ENCODE measurements at regions not wholly inside any gene's neighbourhood (a gene's known extent, or its start where the extent isn't known, plus 50 kb on each side); places are given as distances from the start of the nearest gene placed in this dataset.

- TF ChIP-seq ZNF281 (CRISPR knock-in tag; IDR thresholded peaks at IDR 0.05) = no peak
- TF ChIP-seq E2F5 (CRISPR knock-in tag; IDR thresholded peaks at IDR 0.05) = no peak
- no peak for TF ChIP-seq ZNF423 (CRISPR knock-in tag; IDR thresholded peaks at IDR 0.05)
- no peak for TF ChIP-seq TEAD1 (CRISPR knock-in tag; IDR thresholded peaks at IDR 0.05)
- no peak for TF ChIP-seq E2F1 (CRISPR knock-in tag; IDR thresholded peaks at IDR 0.05)
- TF ChIP-seq ERG (CRISPR knock-in tag; IDR thresholded peaks at IDR 0.05) = no peak
- no peak for TF ChIP-seq ZNF396 (CRISPR knock-in tag; IDR thresholded peaks at IDR 0.05; ENCODE audit: borderline replicate concordance)
Observed at GRCh38 chr7:122200888-122201287, 56.8 kb upstream of the AASS start (continued).

- Mint-ChIP-seq H3K27me3 (ENCODE audit: low read depth) (no peaks in the 10 kb centered on the region), H3K36me3 (peaks cover 27% of the 10 kb centered on the region), H3K4me3 (no peak overlapping the region), H3K9me3 (peaks cover 32% of the 10 kb centered on the region), H3K27ac (no peak overlapping the region), H3K4me1 (peaks cover 38% of the 10 kb centered on the region)
- ChIA-PET CTCF (no interaction called here), POLR2A (interaction anchor here (0.6 kb wide), 1 partner anchor 64 kb away, joined by 7 read pairs; no protein-coding TSS in a partner anchor)
- no peak for TF ChIP-seq FOXJ3 (CRISPR knock-in tag; IDR thresholded peaks at IDR 0.05; ENCODE audit: borderline replicate concordance)
- TF ChIP-seq FOXP4 (CRISPR knock-in tag; IDR thresholded peaks at IDR 0.05) = no peak
- no peak for TF ChIP-seq ERG (CRISPR knock-in tag; IDR thresholded peaks at IDR 0.05)
- no peak for TF ChIP-seq OVOL2 (CRISPR knock-in tag; IDR thresholded peaks at IDR 0.05; ENCODE audit: borderline replicate concordance)
- no peak for TF ChIP-seq CBFB (CRISPR knock-in tag; IDR thresholded peaks at IDR 0.05; ENCODE audit: low read depth)
- no peak for DNase-seq (ENCODE audit: low spot score)
- no peak for ATAC-seq
Observed at GRCh38 chr7:122199171-122199570, 55.1 kb upstream of the AASS start.

- H3K27ac Mint-ChIP-seq = peak overlapping the region; percentile 73; the same call in 1 of the 2 replicates
- H3K36me3 Mint-ChIP-seq = peaks cover 22% of the 10 kb centered on the region
- H3K4me1 Mint-ChIP-seq = peaks cover 44% of the 10 kb centered on the region
- DNase-seq (ENCODE audit: low spot score) = no peak
- no peak overlapping the region for H3K4me3 Mint-ChIP-seq
- H3K27me3 Mint-ChIP-seq (ENCODE audit: low read depth) = no peaks in the 10 kb centered on the region
- H3K9me3 Mint-ChIP-seq = peaks cover 26% of the 10 kb centered on the region
- CTCF ChIA-PET = no interaction called here
- peak; percentile 82 for ATAC-seq
- POLR2A ChIA-PET = interaction anchor here (0.6 kb wide), 1 partner anchor 63 kb away, joined by 7 read pairs; no protein-coding TSS in a partner anchor
- TF ChIP-seq ETV6 (CRISPR knock-in tag; IDR thresholded peaks at IDR 0.05) (no peak), KAT7 (CRISPR knock-in tag; IDR thresholded peaks at IDR 0.05; ENCODE audit: borderline replicate concordance) (no peak), ATF1 (CRISPR knock-in tag; IDR thresholded peaks at IDR 0.05) (no peak), ZNF219 (CRISPR knock-in tag; IDR thresholded peaks at IDR 0.05; ENCODE audit: borderline replicate concordance) (no peak), MAX (CRISPR knock-in tag; IDR thresholded peaks at IDR 0.05) (no peak), JUN (CRISPR knock-in tag; IDR thresholded peaks at IDR 0.05) (no peak), NR2C2 (CRISPR knock-in tag; IDR thresholded peaks at IDR 0.05) (no peak), OVOL2 (CRISPR knock-in tag; IDR thresholded peaks at IDR 0.05; ENCODE audit: borderline replicate concordance) (no peak), ZNF423 (CRISPR knock-in tag; IDR thresholded peaks at IDR 0.05) (no peak), ZNF396 (CRISPR knock-in tag; IDR thresholded peaks at IDR 0.05; ENCODE audit: borderline replicate concordance) (no peak), IRF2 (CRISPR knock-in tag; IDR thresholded peaks at IDR 0.05; ENCODE audit: borderline replicate concordance, low read depth) (no peak), FOXP4 (CRISPR knock-in tag; IDR thresholded peaks at IDR 0.05) (no peak), ZNF416 (CRISPR knock-in tag; IDR thresholded peaks at IDR 0.05) (no peak), PRRX2 (CRISPR knock-in tag; IDR thresholded peaks at IDR 0.05) (no peak)
Observed at GRCh38 chr7:122198581-122198980, 54.5 kb upstream of the AASS start.

Measured in WTC11 (cell line).